ENCODE measurements at regions not wholly inside any gene's neighbourhood (a gene's known extent, or its start where the extent isn't known, plus 50 kb on each side); places are given as distances from the start of the nearest gene placed in this dataset.

DNA sequence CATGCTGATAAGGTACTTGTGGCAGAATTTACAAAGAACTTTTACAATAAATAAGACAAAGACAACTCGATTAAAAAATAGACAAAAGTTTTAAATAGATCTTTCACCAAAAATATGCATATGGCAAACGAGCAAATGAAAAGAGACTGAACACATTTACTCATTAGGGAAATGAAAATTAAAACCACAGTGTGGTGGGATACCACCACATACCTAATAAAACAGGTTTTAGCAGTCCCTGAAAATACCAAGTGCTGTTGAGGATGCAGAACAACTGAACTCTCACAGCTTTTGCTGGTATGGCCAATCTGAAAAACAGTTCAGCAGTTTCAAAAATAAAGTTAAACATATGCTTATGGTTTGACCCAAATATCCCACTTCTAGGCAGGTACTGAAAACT, 205.4 kb upstream of the ADO start:
- TF ChIP-seq POLR2A (IDR thresholded peaks at IDR 0.05; ENCODE audit: low read length) (no peak), TFCP2L1 (CRISPR knock-in tag; IDR thresholded peaks at IDR 0.05) (no peak), NPAS2 (CRISPR knock-in tag; IDR thresholded peaks at IDR 0.05; ENCODE audit: borderline replicate concordance) (no peak), EP300 (IDR thresholded peaks at IDR 0.05) (no peak), KDM1A (IDR thresholded peaks at IDR 0.05; ENCODE audit: low read depth) (no peak), CEBPB (IDR thresholded peaks at IDR 0.05) (no peak), SMC3 (IDR thresholded peaks at IDR 0.05) (no peak), ZC3H11A (IDR thresholded peaks at IDR 0.05) (no peak), CHD4 (IDR thresholded peaks at IDR 0.05; ENCODE audit: borderline replicate concordance) (no peak), RAD21 (conservative IDR thresholded peaks at IDR 0.05 in 1 of 2, IDR thresholded peaks at IDR 0.05 in 1 of 2) (no peak), ESRRA (IDR thresholded peaks at IDR 0.05; ENCODE audit: borderline replicate concordance, low read length) (no peak)
- TF ChIP-seq, protein P1, sequence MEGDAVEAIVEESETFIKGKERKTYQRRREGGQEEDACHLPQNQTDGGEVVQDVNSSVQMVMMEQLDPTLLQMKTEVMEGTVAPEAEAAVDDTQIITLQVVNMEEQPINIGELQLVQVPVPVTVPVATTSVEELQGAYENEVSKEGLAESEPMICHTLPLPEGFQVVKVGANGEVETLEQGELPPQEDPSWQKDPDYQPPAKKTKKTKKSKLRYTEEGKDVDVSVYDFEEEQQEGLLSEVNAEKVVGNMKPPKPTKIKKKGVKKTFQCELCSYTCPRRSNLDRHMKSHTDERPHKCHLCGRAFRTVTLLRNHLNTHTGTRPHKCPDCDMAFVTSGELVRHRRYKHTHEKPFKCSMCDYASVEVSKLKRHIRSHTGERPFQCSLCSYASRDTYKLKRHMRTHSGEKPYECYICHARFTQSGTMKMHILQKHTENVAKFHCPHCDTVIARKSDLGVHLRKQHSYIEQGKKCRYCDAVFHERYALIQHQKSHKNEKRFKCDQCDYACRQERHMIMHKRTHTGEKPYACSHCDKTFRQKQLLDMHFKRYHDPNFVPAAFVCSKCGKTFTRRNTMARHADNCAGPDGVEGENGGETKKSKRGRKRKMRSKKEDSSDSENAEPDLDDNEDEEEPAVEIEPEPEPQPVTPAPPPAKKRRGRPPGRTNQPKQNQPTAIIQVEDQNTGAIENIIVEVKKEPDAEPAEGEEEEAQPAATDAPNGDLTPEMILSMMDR (IDR thresholded peaks at IDR 0.05) = no peak
- TF ChIP-seq, protein P2, sequence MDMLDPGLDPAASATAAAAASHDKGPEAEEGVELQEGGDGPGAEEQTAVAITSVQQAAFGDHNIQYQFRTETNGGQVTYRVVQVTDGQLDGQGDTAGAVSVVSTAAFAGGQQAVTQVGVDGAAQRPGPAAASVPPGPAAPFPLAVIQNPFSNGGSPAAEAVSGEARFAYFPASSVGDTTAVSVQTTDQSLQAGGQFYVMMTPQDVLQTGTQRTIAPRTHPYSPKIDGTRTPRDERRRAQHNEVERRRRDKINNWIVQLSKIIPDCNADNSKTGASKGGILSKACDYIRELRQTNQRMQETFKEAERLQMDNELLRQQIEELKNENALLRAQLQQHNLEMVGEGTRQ (IDR thresholded peaks at IDR 0.05) = no peak
